ENCODE measurements at regions not wholly inside any gene's neighbourhood (a gene's known extent, or its start where the extent isn't known, plus 50 kb on each side); places are given as distances from the start of the nearest gene placed in this dataset.

DNA sequence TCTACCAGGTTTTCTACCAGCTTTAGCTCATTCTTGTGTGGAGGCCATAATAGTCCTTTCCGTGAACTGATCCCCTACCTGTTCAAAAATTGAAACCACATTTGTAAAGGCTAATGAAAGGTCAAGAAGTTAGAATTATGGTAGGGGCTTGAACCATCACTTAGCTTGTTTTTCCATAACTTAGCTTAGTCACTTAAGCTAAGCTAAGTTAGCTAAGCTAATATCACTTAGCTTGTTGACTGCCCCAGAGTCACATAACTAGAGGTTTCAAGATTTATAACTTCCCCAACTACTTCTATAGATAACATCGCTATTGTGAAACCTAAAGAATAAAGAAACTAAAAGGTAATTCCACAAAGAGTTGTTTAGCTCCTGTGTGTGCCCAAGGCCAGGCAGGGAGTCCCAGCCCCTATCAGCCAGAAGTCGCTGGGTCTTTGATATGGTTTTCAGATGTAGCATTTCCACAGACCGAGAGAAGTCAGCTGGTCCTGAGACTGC lies 131.8 kb downstream of the VEGFA start (continued):
- TF ChIP-seq, protein P1, sequence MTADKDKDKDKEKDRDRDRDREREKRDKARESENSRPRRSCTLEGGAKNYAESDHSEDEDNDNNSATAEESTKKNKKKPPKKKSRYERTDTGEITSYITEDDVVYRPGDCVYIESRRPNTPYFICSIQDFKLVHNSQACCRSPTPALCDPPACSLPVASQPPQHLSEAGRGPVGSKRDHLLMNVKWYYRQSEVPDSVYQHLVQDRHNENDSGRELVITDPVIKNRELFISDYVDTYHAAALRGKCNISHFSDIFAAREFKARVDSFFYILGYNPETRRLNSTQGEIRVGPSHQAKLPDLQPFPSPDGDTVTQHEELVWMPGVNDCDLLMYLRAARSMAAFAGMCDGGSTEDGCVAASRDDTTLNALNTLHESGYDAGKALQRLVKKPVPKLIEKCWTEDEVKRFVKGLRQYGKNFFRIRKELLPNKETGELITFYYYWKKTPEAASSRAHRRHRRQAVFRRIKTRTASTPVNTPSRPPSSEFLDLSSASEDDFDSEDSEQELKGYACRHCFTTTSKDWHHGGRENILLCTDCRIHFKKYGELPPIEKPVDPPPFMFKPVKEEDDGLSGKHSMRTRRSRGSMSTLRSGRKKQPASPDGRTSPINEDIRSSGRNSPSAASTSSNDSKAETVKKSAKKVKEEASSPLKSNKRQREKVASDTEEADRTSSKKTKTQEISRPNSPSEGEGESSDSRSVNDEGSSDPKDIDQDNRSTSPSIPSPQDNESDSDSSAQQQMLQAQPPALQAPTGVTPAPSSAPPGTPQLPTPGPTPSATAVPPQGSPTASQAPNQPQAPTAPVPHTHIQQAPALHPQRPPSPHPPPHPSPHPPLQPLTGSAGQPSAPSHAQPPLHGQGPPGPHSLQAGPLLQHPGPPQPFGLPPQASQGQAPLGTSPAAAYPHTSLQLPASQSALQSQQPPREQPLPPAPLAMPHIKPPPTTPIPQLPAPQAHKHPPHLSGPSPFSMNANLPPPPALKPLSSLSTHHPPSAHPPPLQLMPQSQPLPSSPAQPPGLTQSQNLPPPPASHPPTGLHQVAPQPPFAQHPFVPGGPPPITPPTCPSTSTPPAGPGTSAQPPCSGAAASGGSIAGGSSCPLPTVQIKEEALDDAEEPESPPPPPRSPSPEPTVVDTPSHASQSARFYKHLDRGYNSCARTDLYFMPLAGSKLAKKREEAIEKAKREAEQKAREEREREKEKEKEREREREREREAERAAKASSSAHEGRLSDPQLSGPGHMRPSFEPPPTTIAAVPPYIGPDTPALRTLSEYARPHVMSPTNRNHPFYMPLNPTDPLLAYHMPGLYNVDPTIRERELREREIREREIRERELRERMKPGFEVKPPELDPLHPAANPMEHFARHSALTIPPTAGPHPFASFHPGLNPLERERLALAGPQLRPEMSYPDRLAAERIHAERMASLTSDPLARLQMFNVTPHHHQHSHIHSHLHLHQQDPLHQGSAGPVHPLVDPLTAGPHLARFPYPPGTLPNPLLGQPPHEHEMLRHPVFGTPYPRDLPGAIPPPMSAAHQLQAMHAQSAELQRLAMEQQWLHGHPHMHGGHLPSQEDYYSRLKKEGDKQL (CRISPR knock-in tag; IDR thresholded peaks at IDR 0.05; ENCODE audit: borderline replicate concordance) = no peak
- TF ChIP-seq CBX3 (IDR thresholded peaks at IDR 0.05; ENCODE audit: borderline replicate concordance in 1 of 2, low read length in 2 of 2) (no peak), CEBPB (tag; IDR thresholded peaks at IDR 0.05) (peak; percentile 95), SMAD1 (IDR thresholded peaks at IDR 0.05; ENCODE audit: low read depth, low read length, partially characterized antibody) (no peak), NR2C1 (IDR thresholded peaks at IDR 0.05) (no peak), NR2C1 (tag; IDR thresholded peaks at IDR 0.05) (0 out of 2 replicates have a peak, but pooled peaks have one; percentile 42), XRCC3 (IDR thresholded peaks at IDR 0.05) (no peak), BDP1 (IDR thresholded peaks at IDR 0.05; ENCODE audit: insufficient read depth, insufficient read length) (no peak), RAD21 (CRISPR knock-in tag; conservative IDR thresholded peaks at IDR 0.05 in 1 of 2, IDR thresholded peaks at IDR 0.05 in 1 of 2) (peak in 1 of 2 experiments; percentile 13; a peak in 1 of 4 replicates), ZFP1 (CRISPR knock-in tag; IDR thresholded peaks at IDR 0.05) (no peak)
- TF ChIP-seq, protein P2, sequence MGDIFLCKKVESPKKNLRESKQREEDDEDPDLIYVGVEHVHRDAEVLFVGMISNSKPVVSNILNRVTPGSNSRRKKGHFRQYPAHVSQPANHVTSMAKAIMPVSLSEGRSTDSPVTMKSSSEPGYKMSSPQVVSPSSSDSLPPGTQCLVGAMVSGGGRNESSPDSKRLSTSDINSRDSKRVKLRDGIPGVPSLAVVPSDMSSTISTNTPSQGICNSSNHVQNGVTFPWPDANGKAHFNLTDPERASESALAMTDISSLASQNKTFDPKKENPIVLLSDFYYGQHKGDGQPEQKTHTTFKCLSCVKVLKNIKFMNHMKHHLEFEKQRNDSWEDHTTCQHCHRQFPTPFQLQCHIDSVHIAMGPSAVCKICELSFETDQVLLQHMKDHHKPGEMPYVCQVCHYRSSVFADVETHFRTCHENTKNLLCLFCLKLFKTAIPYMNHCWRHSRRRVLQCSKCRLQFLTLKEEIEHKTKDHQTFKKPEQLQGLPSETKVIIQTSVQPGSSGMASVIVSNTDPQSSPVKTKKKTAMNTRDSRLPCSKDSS (IDR thresholded peaks at IDR 0.05; ENCODE audit: low read depth, partially characterized antibody) = no peak
- TF ChIP-seq, protein P3, sequence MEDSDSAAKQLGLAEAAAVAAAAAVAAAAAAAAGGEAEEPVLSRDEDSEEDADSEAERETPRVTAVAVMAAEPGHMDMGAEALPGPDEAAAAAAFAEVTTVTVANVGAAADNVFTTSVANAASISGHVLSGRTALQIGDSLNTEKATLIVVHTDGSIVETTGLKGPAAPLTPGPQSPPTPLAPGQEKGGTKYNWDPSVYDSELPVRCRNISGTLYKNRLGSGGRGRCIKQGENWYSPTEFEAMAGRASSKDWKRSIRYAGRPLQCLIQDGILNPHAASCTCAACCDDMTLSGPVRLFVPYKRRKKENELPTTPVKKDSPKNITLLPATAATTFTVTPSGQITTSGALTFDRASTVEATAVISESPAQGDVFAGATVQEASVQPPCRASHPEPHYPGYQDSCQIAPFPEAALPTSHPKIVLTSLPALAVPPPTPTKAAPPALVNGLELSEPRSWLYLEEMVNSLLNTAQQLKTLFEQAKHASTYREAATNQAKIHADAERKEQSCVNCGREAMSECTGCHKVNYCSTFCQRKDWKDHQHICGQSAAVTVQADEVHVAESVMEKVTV (CRISPR knock-in tag; IDR thresholded peaks at IDR 0.05) = no peak
- TF ChIP-seq, protein P4, sequence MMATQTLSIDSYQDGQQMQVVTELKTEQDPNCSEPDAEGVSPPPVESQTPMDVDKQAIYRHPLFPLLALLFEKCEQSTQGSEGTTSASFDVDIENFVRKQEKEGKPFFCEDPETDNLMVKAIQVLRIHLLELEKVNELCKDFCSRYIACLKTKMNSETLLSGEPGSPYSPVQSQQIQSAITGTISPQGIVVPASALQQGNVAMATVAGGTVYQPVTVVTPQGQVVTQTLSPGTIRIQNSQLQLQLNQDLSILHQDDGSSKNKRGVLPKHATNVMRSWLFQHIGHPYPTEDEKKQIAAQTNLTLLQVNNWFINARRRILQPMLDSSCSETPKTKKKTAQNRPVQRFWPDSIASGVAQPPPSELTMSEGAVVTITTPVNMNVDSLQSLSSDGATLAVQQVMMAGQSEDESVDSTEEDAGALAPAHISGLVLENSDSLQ (IDR thresholded peaks at IDR 0.05) = peak; percentile 61
- TF ChIP-seq, protein P5, sequence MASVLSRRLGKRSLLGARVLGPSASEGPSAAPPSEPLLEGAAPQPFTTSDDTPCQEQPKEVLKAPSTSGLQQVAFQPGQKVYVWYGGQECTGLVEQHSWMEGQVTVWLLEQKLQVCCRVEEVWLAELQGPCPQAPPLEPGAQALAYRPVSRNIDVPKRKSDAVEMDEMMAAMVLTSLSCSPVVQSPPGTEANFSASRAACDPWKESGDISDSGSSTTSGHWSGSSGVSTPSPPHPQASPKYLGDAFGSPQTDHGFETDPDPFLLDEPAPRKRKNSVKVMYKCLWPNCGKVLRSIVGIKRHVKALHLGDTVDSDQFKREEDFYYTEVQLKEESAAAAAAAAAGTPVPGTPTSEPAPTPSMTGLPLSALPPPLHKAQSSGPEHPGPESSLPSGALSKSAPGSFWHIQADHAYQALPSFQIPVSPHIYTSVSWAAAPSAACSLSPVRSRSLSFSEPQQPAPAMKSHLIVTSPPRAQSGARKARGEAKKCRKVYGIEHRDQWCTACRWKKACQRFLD (CRISPR knock-in tag; IDR thresholded peaks at IDR 0.05) = no peak

All from K562 (cell line).